GM18498 (cell line): ENCODE measurements at regions not wholly inside any gene's neighbourhood (a gene's known extent, or its start where the extent isn't known, plus 50 kb on each side); places are given as distances from the start of the nearest gene placed in this dataset.

Experiments used
- ATAC-seq: cut with Tn5 transposase; IDR thresholded peaks from one replicate; pipeline ENCODE4 v1.9.1; 2021; ENCODE audit warnings: mild to moderate bottlenecking, moderate library complexity; ENCODE audit not compliant: unreplicated experiment

DNA sequence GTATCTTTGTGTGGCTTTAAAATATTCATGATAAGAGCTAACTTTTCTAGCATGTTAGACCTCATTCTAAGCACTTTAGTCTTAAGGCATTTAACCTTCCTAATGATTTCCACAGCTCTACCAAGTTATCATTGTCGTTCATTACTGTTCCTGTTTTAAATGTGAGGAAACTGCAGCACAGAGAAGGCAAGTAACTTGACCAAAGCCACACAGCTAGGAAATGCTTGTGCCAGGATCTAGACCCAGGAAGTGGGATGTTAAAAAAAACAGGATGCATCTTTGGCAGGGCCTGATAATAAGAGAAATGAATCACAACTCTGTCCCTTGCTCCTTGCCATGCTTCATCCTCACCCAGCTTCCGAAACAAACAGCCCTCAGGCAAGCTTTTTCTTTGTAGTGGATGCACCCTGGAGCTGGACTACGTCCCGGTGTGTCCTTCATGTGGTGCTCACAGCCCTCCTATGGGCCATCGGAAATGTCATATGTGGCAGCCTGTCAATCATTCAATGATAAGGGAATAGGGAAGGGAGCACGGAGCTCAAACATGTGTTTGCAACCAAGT, 196.9 kb upstream of the RREB1 start:
- no peak for ATAC-seq

DNA sequence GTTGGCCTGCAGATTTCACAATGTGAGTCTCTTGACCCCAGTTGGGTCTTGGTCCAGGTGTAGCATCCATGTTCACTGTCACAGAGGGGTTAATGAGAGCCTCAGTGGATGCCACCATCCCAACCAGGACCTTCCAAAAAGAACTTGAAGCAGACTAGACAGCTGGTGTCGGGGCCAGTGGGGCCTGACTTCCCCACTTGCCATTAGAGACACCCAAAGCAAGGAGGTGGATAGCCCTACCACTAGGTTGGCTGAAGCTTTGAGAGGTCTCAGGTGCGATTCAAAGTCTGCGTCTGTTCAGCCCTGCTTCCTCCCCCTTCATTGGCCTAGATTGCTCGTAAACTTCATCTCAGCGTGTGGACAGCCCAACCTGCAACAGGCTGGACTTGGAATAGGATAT, 196.4 kb upstream of the RREB1 start:
- no peak for ATAC-seq

DNA sequence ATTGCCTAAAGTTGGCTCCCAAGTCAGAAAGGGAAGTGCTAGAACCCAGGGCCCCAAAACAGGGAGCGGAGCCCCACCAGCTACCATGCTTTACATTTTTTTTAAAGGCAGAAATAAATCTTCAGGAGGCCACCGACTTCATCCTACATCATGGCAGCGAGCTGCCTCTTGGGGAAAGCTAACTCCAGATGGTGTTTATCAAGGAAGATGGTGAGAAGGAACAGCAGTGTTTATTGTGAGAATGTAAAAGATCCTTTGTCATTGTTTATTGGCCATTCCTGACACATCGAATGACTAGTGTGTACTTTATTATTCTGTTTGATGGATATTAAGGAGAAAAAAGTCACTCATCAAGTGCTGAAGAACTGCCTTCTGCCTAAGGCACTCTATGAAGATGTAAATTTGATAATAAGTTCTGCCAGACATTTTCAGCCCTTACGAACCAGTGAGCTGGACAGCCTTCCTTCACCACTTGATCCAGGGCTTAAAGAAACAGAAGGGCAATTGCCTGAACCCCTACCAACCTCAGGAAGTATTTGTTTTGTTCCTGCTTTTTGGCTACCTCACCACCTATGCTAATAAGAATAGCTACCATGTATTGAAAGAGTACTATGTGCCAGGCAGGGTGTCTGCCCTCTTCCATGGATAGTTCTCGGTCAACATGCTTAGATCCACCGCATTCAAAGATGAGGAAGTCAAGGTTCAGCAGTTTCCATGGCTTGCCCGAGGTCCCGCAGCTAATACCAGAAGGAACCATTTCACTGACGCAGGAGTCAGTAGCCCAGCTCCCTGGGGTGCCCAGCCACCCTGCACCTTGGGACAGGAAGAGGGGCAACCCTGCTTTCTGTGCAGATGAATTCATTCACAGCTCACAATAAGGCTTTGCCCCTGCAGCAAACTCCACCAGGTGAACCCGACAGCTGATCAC, 194.7 kb upstream of the RREB1 start:
- ATAC-seq, result no peak

DNA sequence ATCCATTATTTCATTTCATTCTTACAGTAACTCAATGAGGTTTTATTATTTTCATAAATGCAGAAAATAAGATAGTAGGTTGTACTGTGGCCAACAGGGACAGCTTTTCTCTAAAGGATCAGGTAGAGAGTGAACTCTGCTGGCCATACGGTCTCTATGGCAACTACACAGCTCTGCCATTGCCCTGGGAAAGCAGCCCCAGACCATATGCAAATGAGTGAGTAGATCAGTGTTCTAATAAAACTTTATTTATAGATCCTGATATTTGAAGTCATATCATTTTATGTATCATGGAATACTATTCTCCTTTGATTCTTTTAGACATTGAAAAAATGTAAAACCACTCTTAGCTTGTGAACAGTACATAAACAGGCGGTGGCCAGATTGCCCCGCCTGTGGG, 192.5 kb upstream of the RREB1 start:
- ATAC-seq, result no peak

DNA sequence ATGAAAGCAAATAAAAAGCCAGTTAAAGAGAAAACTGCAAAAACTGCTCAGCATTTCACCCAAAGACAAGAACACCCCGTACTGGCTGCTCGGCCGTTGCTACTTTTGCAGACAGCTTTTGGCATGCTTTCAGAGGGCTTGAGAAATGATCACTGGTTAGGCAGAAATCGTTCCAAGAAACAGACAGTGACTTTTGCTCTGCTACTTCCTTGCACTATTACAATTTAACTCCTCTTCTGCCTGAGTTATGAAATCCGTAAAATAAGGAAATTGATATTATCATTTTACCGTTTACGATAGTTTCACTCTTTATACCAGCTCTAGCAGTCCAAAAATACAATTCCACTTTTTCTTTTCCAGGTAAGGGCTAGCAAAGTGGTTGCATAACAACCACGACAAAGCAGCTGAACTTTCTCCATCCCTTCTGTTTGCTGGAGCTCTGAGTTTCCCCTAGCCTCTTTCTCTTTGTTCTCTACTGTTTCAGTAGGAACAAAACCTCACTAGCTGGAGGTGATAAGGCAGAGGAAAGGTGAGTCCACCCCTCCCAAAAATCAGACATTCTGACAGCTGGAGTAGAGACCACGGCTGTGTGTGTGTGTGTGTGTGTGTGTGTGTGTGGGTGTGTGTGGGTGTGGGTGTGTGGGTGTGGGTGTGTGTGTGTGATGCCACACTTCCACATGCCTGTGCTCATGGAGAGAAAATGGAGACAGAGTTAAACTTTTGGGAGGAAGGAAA, 191.8 kb upstream of the RREB1 start:
- no peak for ATAC-seq

DNA sequence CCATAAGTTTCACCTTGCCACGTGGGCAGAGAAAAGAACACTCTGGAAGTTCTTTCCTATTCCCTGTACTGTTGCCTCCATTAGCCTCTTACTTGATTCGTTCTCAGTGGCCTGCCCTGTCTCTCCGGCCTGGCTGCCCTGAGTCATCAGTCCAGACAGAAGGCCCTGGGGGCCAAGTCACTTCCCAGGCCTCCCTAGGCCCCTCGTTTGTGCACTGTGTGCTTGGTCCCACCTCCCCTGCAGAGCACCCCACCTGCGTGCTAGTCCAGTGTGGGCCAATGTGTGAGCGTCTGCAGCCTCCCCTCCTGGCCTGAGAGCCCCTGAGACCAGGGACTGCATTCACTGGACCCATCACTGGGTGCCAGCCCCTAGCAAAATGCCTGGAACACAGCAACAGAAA, 191.2 kb upstream of the RREB1 start:
- ATAC-seq, result no peak

DNA sequence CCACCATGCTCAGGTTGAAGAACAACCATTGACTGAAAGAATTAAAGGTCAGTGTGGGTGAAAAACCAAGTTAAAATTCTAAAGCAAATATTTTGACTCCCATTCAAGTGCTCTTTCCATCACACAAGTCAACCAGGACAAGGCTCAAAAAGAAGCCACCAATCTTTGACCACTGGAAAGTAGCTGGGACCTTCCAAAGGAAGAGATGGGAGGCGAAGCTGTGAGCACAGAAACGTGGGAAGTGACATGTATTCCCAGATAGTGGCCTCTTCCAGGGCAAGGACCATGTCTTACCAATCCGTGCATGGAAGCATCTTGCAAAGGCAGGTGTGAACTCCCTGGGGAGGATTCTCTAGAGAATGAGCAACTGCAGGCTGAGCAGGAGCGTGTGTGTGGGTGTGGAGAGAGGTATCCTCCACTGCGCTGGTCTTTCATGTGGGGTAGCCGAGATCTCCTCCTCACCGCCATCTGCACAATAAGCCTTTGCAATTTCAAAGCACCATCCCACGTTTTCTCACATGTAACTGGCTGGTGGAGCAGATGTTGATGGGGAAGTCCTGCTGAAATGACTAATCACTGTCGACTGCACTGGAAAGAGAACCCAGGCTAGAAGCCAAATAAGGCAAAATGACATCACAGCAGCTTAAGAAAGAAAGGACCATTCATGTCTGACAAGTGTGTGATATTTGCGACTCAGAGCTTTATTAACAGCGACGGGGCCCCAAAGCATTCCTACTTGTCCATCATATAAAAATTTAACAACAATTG, 189.4 kb upstream of the RREB1 start:
- ATAC-seq, result peak; percentile 79

DNA sequence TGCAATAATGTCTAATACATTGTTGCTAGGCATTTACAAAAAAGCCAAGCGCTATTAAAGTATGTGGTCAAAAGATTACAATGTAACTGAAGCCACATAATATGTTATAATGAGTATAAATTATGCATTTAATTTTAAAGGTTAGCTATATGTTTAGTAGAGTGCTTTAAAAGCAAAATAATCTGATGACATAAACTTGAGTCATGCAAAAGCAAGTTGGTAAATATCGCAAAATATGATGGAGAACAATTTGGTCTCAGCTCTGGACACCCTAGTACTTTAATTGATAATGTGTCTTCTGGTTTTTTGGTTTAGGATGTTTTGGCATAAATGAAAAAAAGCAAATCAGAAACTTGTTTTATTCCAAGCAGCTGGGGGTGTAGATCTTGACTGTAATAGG, 188.6 kb upstream of the RREB1 start:
- no peak for ATAC-seq

DNA sequence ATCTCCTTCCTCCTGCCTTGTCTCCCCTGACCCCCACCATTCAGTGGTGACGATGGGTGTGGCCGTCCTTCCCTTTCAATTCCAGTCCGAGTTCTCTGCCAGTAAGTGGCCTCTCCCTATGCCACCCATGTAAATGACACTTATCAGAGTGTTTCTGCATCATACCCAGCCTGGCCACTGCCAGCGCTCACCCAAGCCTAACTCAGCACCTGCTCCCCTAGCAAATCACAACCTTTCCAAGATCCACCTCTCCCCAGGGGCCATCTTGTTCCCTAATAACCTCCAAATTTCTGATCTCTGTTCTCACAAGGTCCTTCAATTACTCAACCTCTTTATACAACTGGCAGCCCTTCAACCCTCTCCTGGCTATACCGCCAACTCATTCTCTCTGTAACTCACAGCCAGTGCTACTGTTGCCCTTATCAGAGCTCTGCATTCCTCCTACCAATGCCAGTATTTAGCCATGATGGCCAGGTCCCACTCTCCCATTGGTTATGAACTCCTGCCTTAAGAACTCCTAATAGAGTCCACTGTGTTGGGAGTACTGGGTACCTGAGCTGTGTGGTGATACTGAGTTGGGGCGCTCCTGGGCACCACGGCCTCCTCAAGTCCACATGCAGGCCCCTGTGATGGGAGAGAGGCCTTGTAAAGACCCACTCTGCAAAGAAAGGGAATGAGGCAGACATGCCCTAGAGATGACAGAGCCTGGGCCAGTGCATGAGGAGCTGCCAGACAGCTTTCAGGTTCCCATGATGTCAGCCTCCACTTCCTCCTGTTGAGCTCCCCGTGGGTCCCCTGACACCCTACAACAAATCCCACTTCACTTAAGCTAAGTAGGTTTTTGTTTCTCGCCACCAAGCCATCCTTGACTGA, 187.4 kb upstream of the RREB1 start:
- ATAC-seq, result no peak

DNA sequence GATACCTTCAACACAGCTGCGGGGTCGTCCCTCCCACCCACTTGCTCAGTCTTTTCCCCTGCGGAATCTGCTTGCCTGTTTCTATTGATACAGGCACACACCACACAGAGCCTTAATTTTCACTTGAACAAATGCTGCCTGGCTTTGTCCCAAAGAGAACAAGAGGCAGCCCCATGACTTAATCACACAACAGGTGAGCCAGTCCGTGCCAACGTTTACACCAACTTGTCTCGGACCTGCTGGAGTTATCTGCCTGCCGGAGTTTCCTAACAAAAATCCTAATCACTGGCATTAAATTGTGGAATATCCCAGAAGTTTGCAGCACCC, 186.8 kb upstream of the RREB1 start:
- no peak for ATAC-seq

DNA sequence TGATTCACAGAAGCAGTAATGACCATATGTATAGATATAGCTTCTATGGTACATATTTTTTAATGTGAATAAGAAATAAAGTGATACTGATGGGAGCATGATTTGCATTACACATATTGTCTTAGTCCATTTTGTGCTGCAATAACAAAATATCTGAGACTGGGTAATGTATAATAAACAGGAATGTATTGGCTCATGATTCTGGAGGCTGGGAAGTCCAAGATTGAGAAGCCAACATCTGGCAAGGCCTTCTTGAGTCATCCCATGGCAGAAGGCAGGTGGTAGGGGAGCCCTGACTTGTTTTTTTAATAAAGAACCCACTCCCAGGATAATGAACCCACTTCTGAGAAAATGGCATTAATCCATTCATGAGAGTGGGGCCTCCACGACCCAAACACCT, 185.6 kb upstream of the RREB1 start:
- no peak for ATAC-seq

DNA sequence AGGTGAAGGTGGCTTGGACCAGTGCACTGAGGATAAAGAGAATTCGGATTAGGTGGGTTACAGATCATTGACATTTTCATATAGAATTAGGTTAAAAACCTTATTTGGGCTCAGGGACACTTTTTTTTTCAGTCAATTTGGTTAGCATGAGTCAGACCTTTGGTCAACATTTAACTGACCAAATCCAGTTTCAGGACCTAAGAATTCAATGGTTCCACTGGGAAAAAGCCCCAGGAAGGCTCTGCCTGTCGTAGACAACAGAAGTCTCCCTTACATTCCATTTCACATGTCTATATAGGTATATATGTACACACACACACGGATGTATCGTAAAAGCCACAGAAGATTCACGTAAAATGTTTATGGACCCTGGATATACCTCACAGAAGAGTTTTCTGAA, 184.2 kb upstream of the RREB1 start:
- no peak for ATAC-seq

DNA sequence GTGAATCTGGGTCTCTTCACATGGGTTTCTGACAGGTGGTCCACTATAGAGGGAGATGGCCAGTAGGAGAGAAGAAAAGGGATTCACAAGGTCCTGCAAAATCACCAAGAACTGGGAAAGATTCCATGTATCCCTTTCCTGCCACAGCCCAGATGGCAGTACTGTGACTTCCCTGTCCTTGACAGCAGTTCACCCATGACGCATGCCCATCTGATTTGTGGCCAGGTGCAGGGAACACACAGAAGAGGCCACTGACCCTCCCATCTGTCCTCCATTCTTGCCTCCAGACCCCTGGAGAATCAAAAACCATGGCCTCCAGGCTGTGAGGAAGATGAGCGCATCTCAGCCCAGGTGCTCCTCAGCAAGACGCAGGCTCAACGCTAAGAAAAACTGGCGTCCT, 183.1 kb upstream of the RREB1 start:
- no peak for ATAC-seq

DNA sequence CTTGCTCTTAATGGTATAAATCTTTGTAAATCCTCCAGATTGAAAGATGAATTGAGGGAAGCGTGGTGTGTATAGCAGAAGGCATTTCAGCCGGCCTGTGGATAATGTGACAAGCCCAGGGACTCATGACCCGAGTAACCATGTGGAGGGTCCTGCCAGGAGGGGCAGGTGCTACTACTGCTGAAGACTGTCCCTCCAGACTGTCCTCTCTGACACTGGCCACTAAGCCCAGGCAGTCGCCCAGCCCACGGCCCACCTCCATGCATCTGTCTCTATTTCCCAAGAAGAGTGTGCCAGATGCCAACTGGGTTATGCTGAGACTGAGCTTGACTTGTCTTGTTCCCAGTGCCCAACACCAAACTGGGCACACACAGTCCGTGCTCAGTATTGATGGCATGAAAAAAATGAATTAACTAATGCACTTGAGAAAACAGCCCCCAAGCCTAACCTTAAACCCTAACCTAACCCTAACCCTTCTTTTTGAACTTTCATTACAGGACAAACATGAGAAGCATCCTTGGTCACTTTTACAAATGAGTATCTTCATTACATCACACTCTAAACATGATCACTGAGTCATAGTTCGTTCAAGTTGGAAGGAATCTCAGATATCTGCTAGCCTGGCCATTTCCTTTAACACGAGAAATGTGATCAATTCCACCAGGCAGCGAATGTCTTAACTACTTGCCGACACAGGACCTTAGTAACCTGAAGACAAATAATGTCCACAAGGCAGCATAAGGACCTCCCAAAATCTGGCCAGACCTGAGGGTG, 182.2 kb upstream of the RREB1 start:
- ATAC-seq, result no peak

DNA sequence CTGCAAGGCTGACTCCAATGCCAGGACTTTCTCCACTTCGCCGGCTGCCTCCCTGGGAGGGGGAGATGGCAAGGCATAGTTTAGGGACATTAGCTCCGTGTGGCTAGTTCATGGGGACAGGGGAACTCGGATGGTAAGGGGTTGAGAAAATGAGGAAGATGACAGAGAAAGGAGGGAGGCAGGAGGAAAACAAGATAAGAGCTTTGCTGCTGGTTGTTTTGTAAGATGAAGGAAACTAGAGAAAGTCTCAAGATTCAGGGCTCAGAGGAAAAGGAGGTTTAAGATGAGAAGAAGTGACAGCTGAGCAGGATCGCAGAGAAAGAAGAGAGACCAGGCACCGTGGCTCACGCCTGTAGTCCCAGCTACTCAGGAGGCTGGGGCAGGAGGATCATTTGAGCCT, 180.9 kb upstream of the RREB1 start:
- ATAC-seq, result no peak

DNA sequence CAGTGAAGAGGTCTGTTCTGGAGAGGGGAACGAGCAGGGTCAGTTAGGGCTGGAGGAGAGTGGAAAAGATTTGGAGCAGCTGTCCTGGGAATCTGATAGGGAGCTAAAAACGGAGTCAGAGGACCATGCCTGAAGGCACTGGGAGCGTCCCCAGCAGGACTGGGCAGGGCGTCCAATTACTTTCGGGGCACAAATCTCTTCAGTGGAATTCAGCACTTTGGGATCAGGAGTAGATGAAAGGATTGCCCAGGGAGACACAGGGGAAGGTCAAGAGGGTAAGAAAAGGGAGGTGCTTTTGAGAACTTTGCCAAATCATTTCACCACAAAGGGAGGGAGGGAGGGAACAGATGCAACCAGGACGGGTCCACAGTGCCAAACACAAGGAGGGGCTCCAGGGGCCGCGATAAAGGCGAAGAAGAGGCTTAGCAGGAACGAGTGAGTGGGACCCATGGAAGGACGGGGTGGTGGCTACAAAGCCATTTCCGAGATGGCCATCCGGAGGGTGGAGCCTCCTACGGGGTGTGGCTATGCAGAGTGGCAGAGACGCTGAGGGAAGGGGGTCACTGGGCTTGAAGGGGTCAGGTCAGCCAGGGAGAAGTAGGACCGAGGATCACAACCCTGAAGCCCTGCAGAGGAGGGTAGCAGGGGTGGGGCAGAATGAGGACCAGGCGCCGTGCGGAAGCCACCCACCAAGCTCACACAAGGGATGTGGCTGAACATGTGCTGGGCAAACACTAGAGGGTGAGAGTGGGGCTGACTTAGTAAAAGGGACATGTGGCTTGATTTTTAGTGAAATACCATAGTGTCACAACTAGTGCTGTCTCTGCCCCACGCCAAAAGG, 180.0 kb upstream of the RREB1 start:
- ATAC-seq, result no peak

DNA sequence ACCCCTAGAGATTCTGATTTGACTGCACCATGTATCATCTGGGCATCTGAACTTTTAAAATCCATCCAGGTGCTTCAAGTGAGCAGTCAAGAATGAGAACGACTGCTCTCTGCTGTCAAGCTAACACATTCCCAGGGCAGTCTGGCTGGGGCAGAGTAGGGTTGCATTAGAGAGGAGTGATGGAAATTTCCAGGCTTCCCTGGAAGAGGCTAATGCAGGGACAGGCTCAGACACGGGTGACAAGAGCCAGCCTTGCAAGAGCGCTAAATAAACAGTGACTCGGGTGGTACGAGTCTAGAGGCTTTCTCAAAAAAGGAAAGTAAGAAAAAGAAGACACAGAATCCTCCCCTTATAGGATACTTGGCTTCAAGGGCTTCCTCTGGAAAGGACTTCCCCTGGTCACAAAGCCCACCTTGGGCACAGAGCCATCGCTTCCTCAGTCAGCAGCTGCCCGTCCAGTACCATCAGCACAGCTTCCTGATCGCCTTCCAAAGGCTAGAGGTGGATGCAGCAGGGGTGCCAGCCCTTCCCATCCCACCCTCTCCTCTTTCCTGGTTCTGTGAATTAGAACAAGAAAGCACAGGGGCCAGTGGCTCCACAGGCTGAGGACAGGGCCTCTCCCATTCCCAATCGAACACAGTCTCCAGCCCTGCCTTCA, 177.4 kb upstream of the RREB1 start:
- no peak for ATAC-seq
